HepG2 (cell line): ENCODE measurements at regions not wholly inside any gene's neighbourhood (a gene's known extent, or its start where the extent isn't known, plus 50 kb on each side); places are given as distances from the start of the nearest gene placed in this dataset.

Source experiments
- ATAC-seq: fragments of 200-7000 bp; cut with Tn5 transposase; 3 replicates; pipeline ENCODE4 v1.9.1; 2020; ENCODE audit warnings: mild to moderate bottlenecking, moderate library complexity
- BruUV-seq: library from RNA; stranded (reverse); fragments of 400-500 nt; replicated peaks from 2 replicates; lab custom pipeline; 2021; lab: Mats Ljungman, UMichigan
- CTCF ChIA-PET: fragments of 300-600 bp; formaldehyde crosslinking; extraction: SDS; loops from one replicate; lab custom pipeline; 2021; ENCODE audit warnings: low total read pairs, inconsistent platforms, low intra/inter-chr PET ratio; lab: Yijun Ruan, JAX
- POLR2A ChIA-PET: fragments of 350-600 bp; sonication (Branson Sonifier 250); formaldehyde crosslinking; loops from one replicate; lab custom pipeline; 2020; ENCODE audit warnings: antibody characterized with exemption, inconsistent platforms; lab: Yijun Ruan, JAX
- DNase-seq: peaks from one replicate; pipeline ENCODE4 v3.0.0-alpha.2; 2015; ENCODE audit warnings: low spot score
- FAIRE-seq: peaks from 3 replicates; lab custom pipeline; 2011; peaks lifted over from hg19 to GRCh38; lab: Jason Lieb, UNC
- H2AFZ ChIP-seq: one replicate; pipeline ENCODE4 v1.6.1; 2011; ENCODE audit warnings: low read length, inconsistent platforms
- H3K27ac ChIP-seq: fragments of 300-600 bp; 3 replicates; pipeline ENCODE4 v1.8.0; 2011; ENCODE audit warnings: mixed run types, mild to moderate bottlenecking, mixed read lengths, low read length, inconsistent platforms; ENCODE audit not compliant: insufficient read depth; ENCODE audit errors: extremely low read length
- H3K27me3 ChIP-seq, 2 experiments: fragments of 200-600 bp in 1 of 2; 2 replicates in 1 of 2; 3 replicates in 1 of 2; pipeline versions ENCODE4 v1.6.0 to v1.8.0; 2011; ENCODE audit warnings: low read length in 2 of 2, mild to moderate bottlenecking in 2 of 2, moderate library complexity in 2 of 2, inconsistent platforms in 1 of 2; ENCODE audit not compliant: insufficient read depth in 2 of 2, control insufficient read depth in 1 of 2
- H3K36me3 ChIP-seq, 2 experiments: fragments of 200-600 bp in 1 of 2; replicated peaks in 1 of 2; 2 replicates in 1 of 2; 3 replicates in 1 of 2; pipeline versions ENCODE4 v1.5.1 to v1.8.0; 2011; ENCODE audit warnings: low read length in 2 of 2, inconsistent platforms in 1 of 2; ENCODE audit not compliant: insufficient read depth in 2 of 2, control insufficient read depth in 1 of 2
- H3K4me1 ChIP-seq: 2 replicates; pipeline ENCODE4 v1.5.1; 2012; ENCODE audit warnings: low read length, inconsistent platforms; ENCODE audit not compliant: insufficient read depth
- H3K4me2 ChIP-seq: 2 replicates; pipeline ENCODE4 v1.6.0; 2011; ENCODE audit warnings: low read depth, low read length, inconsistent platforms
- H3K4me3 ChIP-seq, 3 experiments: fragments of 200-600 bp in 1 of 3; sonication (generic), shearing (Covaris generic) in 1 of 3; replicated peaks in 1 of 3; 2 replicates each; pipeline ENCODE4 v1.5.1; 2011 to 2016; ENCODE audit warnings: low read length in 3 of 3, inconsistent platforms in 2 of 3, low read depth in 2 of 3, mild to moderate bottlenecking in 2 of 3, control low read depth in 1 of 3, mixed read lengths in 1 of 3; ENCODE audit not compliant: insufficient read depth in 1 of 3
- H3K79me2 ChIP-seq: one replicate; pipeline ENCODE4 v1.6.1; 2011; ENCODE audit warnings: low read length, inconsistent platforms; ENCODE audit not compliant: insufficient read depth
- H3K9ac ChIP-seq: 2 replicates; pipeline ENCODE4 v1.6.0; 2011; ENCODE audit warnings: mild to moderate bottlenecking, low read depth, low read length, inconsistent platforms; ENCODE audit not compliant: insufficient read depth
- H3K9me3 ChIP-seq: 2 replicates; pipeline ENCODE4 v1.5.1; 2012; ENCODE audit warnings: mild to moderate bottlenecking, low read length
- H4K20me1 ChIP-seq: 2 replicates; pipeline ENCODE4 v1.6.0; 2011; ENCODE audit warnings: inconsistent platforms, mild to moderate bottlenecking, low read length, moderate library complexity; ENCODE audit not compliant: insufficient read depth
- BCL6 ChIP-seq: IDR thresholded peaks from 2 replicates; pipeline ENCODE4 v1.6.1; 2016; ENCODE audit warnings: missing genetic modification reagents, missing compliant biosample characterization
- GTF2F1 ChIP-seq: fragments of 150-350 bp; IDR thresholded peaks from 2 replicates; pipeline ENCODE4 v1.6.1; 2014; ENCODE audit warnings: low read length
- RFXANK ChIP-seq: IDR thresholded peaks from 2 replicates; pipeline ENCODE4 v1.6.1; 2016
- ZFX ChIP-seq: sonication (generic); formaldehyde crosslinking; IDR thresholded peaks from 2 replicates; pipeline ENCODE4 v1.4.0; 2020; ENCODE audit warnings: mild to moderate bottlenecking, low read depth, missing genetic modification reagents, moderate library complexity
- ZNF33B ChIP-seq: sonication (generic); formaldehyde crosslinking; IDR thresholded peaks from 2 replicates; pipeline ENCODE4 v1.5.1; 2020; ENCODE audit warnings: mild to moderate bottlenecking, missing genetic modification reagents
- ZNF512 ChIP-seq: sonication (generic); formaldehyde crosslinking; IDR thresholded peaks from 2 replicates; pipeline ENCODE4 v1.4.0; 2020; ENCODE audit warnings: mild to moderate bottlenecking, missing genetic modification reagents
- ZNF572 ChIP-seq: sonication (generic); formaldehyde crosslinking; IDR thresholded peaks from 2 replicates; pipeline ENCODE4 v1.5.1; 2020; ENCODE audit warnings: mild to moderate bottlenecking, missing genetic modification reagents
- ZNF674 ChIP-seq: sonication (generic); formaldehyde crosslinking; IDR thresholded peaks from 2 replicates; pipeline ENCODE4 v1.5.0; 2020; ENCODE audit warnings: low read depth, mild to moderate bottlenecking, missing genetic modification reagents
- ZNF770 ChIP-seq: sonication (generic); formaldehyde crosslinking; IDR thresholded peaks from 2 replicates; pipeline ENCODE4 v1.5.0; 2020; ENCODE audit warnings: mild to moderate bottlenecking, missing genetic modification reagents
- ZNF790 ChIP-seq: sonication (generic); formaldehyde crosslinking; IDR thresholded peaks from 2 replicates; pipeline ENCODE4 v1.8.0; 2022; ENCODE audit warnings: missing genetic modification reagents, mild to moderate bottlenecking, borderline replicate concordance
- WGBS: methylation state at CpG from one replicate; pipeline ENCODE4 v1.1.6; 2017; ENCODE audit warnings: low lambda C conversion rate; 5-methylcytosine and 5-hydroxymethylcytosine counted together
- in situ Hi-C: cut with HindIII; loops from 2 replicates; pipeline ENCODE4 v1.10.0; 2017; ENCODE audit warnings: low pct_unique_long_range_greater_than_20kb; ENCODE audit not compliant: extremely low pct_ligation_motif_present
- intact Hi-C: fragments of 100-400 bp; cut with micrococcal nuclease; formaldehyde crosslinking; loops from one replicate; pipeline ENCODE4 v1.10.0; 2022; ENCODE audit not compliant: unreplicated experiment

GRCh38 chr4:82200046-82200445 lies 173.7 kb downstream of the HNRNPD start:
- no peaks in the 10 kb centered on the region for H3K9me3 ChIP-seq
- H3K27me3 ChIP-seq: no peaks in the 10 kb centered on the region
- no peak overlapping the region for H2AFZ ChIP-seq
- H4K20me1 ChIP-seq: no peaks in the 10 kb centered on the region
- H3K79me2 ChIP-seq: no peaks in the 10 kb centered on the region
- in situ Hi-C loops (loop anchor here (5.0 kb wide), 2 partner anchors 733 to 793 kb away; no protein-coding TSS in a partner anchor), intact Hi-C loops (loop anchor here (10.0 kb wide), 1 partner anchor 285 kb away; no protein-coding TSS in a partner anchor)
- H3K4me3 ChIP-seq: no peak overlapping the region
- H3K27ac ChIP-seq: no peak overlapping the region
- H3K4me1 ChIP-seq: no peaks in the 10 kb centered on the region
- DNase-seq (no peak), ATAC-seq (no peak), FAIRE-seq (no peak)
- no peaks in the 10 kb centered on the region for H3K36me3 ChIP-seq
- BruUV-seq: no TSS peak
- ChIA-PET POLR2A (no interaction called here), CTCF (interaction anchor here (3.4 kb wide), 1 partner anchor 794 kb away, joined by 55 read pairs; no protein-coding TSS in a partner anchor)
- WGBS: 0% methylated on average over 1 of the region's 1 CpG
- no peak for TF ChIP-seq ZNF674 (CRISPR knock-in tag)
- TF ChIP-seq ZNF770: no peak
- TF ChIP-seq ZNF512 (CRISPR knock-in tag): no peak
- no peak for TF ChIP-seq GTF2F1
- TF ChIP-seq ZNF790: no peak
- no peak for TF ChIP-seq ZNF572 (CRISPR knock-in tag)
- TF ChIP-seq ZFX (CRISPR knock-in tag): no peak
- no peak for TF ChIP-seq RFXANK (CRISPR knock-in tag)
- no peak for TF ChIP-seq ZNF33B
- TF ChIP-seq BCL6 (CRISPR knock-in tag): no peak
- H3K9ac ChIP-seq: no peak overlapping the region
- no peak overlapping the region for H3K4me2 ChIP-seq
